ENCODE measurements at regions not wholly inside any gene's neighbourhood (a gene's known extent, or its start where the extent isn't known, plus 50 kb on each side); places are given as distances from the start of the nearest gene placed in this dataset.

GRCh38 chr15:73803806-73804205 is 50.7 kb upstream of the INSYN1 start:
- Mint-ChIP-seq H3K27me3 (peaks cover 12% of the 10 kb centered on the region), H3K9me3 (ENCODE audit: low read depth) (no peaks in the 10 kb centered on the region), H3K36me3 (no peaks in the 10 kb centered on the region), H3K4me3 (no peak overlapping the region), H3K4me1 (peaks cover 7% of the 10 kb centered on the region), H3K27ac (no peak overlapping the region)
- DNase-seq (no peak), ATAC-seq (no peak)
- CTCF ChIA-PET: no interaction called here

DNA sequence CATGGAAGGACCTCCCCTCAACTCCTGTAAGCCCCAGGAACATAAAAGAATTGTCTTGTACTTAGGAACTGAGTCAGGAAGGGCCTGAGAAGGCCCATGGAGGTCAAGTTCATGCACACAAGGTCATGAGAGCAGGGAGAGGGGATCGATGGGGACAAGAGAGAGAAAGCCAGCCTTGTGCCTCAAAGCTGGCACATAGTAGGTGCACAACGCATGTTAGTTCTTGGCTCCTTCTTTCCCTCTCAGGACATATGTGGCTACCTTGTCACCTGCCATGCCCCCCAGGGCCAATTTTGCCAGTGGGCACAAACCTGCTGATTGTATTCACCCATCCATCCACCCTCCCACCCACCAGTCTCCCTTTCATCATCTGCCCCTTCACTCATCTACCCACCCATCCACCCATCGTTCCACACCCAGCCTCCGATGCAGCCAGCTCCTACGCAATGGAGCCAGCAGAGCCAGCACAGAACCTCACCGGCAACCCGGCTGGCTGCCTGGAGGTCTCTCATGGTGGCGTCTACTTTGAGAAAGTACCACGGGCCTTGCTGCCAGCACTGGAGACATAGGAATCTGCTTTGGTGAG is 52.4 kb upstream of the INSYN1 start:
- no peak overlapping the region for H3K27ac Mint-ChIP-seq
- DNase-seq (no peak), ATAC-seq (no peak)
- H3K4me3 Mint-ChIP-seq: no peak overlapping the region
- no peaks in the 10 kb centered on the region for H3K9me3 Mint-ChIP-seq (ENCODE audit: low read depth)
- no peaks in the 10 kb centered on the region for H3K36me3 Mint-ChIP-seq
- CTCF ChIA-PET: interaction anchor here (0.6 kb wide), 1 partner anchor 1343 kb away, joined by 3 read pairs; no protein-coding TSS in a partner anchor
- no peaks in the 10 kb centered on the region for H3K4me1 Mint-ChIP-seq
- peaks cover 12% of the 10 kb centered on the region for H3K27me3 Mint-ChIP-seq

- CTCF ChIA-PET: no interaction called here
- H3K4me1 Mint-ChIP-seq: no peaks in the 10 kb centered on the region
Measured at GRCh38 chr15:73806698-73807483, 53.7 kb upstream of the INSYN1 start.

GRCh38 chr15:73807865-73808264 is 54.7 kb upstream of the INSYN1 start:
- no peak for ATAC-seq
- CTCF ChIA-PET: no interaction called here
- peaks cover 12% of the 10 kb centered on the region for H3K27me3 Mint-ChIP-seq

More at GRCh38 chr15:73806698-73807483, 53.7 kb upstream of the INSYN1 start:
- DNase-seq (no peak), ATAC-seq (no peak)
- no peaks in the 10 kb centered on the region for H3K9me3 Mint-ChIP-seq (ENCODE audit: low read depth)
- no peaks in the 10 kb centered on the region for H3K36me3 Mint-ChIP-seq
- peaks cover 10% of the 10 kb centered on the region for H3K27me3 Mint-ChIP-seq
- no peak overlapping the region for H3K27ac Mint-ChIP-seq
- no peak overlapping the region for H3K4me3 Mint-ChIP-seq

GRCh38 chr15:73809728-73810501 is 56.8 kb upstream of the INSYN1 start:
- Mint-ChIP-seq H3K36me3 (no peaks in the 10 kb centered on the region), H3K27me3 (peaks cover 12% of the 10 kb centered on the region), H3K27ac (no peak overlapping the region), H3K4me1 (no peaks in the 10 kb centered on the region), H3K9me3 (ENCODE audit: low read depth) (no peaks in the 10 kb centered on the region), H3K4me3 (no peak overlapping the region)
- DNase-seq: no peak
- no peak for ATAC-seq
- CTCF ChIA-PET: no interaction called here

More at GRCh38 chr15:73807865-73808264, 54.7 kb upstream of the INSYN1 start:
- DNase-seq: no peak
- Mint-ChIP-seq H3K36me3 (no peaks in the 10 kb centered on the region), H3K4me1 (no peaks in the 10 kb centered on the region), H3K27ac (no peak overlapping the region), H3K9me3 (ENCODE audit: low read depth) (no peaks in the 10 kb centered on the region), H3K4me3 (no peak overlapping the region)

- H3K27ac Mint-ChIP-seq: no peak overlapping the region
Measured at GRCh38 chr15:73812806-73813465, 59.8 kb upstream of the INSYN1 start.

GRCh38 chr15:73813589-73813988 is 59.8 kb upstream of the TBC1D21 start:
- no peak for ATAC-seq
- Mint-ChIP-seq H3K9me3 (ENCODE audit: low read depth) (no peaks in the 10 kb centered on the region), H3K4me1 (no peaks in the 10 kb centered on the region), H3K27ac (no peak overlapping the region), H3K4me3 (no peak overlapping the region), H3K27me3 (peaks cover 4% of the 10 kb centered on the region), H3K36me3 (no peaks in the 10 kb centered on the region)
- CTCF ChIA-PET: no interaction called here
- no peak for DNase-seq

More at GRCh38 chr15:73812806-73813465, 59.8 kb upstream of the INSYN1 start:
- ATAC-seq (no peak), DNase-seq (no peak)
- H3K4me1 Mint-ChIP-seq: no peaks in the 10 kb centered on the region
- no peaks in the 10 kb centered on the region for H3K36me3 Mint-ChIP-seq
- no peaks in the 10 kb centered on the region for H3K9me3 Mint-ChIP-seq (ENCODE audit: low read depth)
- H3K27me3 Mint-ChIP-seq: peaks cover 6% of the 10 kb centered on the region
- no peak overlapping the region for H3K4me3 Mint-ChIP-seq
- CTCF ChIA-PET: no interaction called here

- ATAC-seq: no peak
- Mint-ChIP-seq H3K9me3 (ENCODE audit: low read depth) (peaks cover 2% of the 10 kb centered on the region), H3K4me1 (no peaks in the 10 kb centered on the region), H3K4me3 (no peak overlapping the region), H3K36me3 (no peaks in the 10 kb centered on the region), H3K27ac (no peak overlapping the region), H3K27me3 (peaks cover 11% of the 10 kb centered on the region)
- no peak for DNase-seq
- CTCF ChIA-PET: no interaction called here
Measured at GRCh38 chr15:73818308-73818985, 54.9 kb upstream of the TBC1D21 start.

GRCh38 chr15:73821181-73821580 is 52.2 kb upstream of the TBC1D21 start:
- Mint-ChIP-seq H3K27ac (no peak overlapping the region), H3K27me3 (peaks cover 11% of the 10 kb centered on the region), H3K36me3 (no peaks in the 10 kb centered on the region), H3K4me3 (no peak overlapping the region), H3K4me1 (no peaks in the 10 kb centered on the region), H3K9me3 (ENCODE audit: low read depth) (peaks cover 2% of the 10 kb centered on the region)
- CTCF ChIA-PET: no interaction called here
- DNase-seq (no peak), ATAC-seq (no peak)

DNA sequence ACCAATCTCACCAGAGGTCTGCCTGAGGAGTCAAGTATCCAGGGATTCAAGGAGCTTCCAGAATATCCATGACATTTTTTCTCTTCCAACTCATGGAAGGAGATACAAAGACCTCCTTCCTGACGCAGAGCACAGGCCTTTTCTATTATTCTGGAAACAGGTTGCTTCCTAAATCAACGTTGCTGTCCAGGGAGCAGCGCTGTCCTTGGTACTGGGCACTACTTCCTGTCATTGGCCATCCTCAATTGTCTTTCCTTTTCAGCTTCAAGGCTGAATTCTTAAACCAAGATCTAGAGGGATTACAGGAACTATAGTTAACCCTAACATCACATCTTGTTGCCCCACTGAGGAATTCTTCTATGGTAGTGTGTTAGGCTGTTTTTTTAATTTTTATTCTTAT is 50.4 kb upstream of the TBC1D21 start:
- Mint-ChIP-seq H3K36me3 (no peaks in the 10 kb centered on the region), H3K27ac (no peak overlapping the region), H3K9me3 (ENCODE audit: low read depth) (peaks cover 2% of the 10 kb centered on the region), H3K27me3 (peaks cover 20% of the 10 kb centered on the region), H3K4me3 (no peak overlapping the region), H3K4me1 (no peaks in the 10 kb centered on the region)
- DNase-seq: no peak
- CTCF ChIA-PET: no interaction called here
- ATAC-seq: no peak
